ENCODE measurements at regions not wholly inside any gene's neighbourhood (a gene's known extent, or its start where the extent isn't known, plus 50 kb on each side); places are given as distances from the start of the nearest gene placed in this dataset.

DNA sequence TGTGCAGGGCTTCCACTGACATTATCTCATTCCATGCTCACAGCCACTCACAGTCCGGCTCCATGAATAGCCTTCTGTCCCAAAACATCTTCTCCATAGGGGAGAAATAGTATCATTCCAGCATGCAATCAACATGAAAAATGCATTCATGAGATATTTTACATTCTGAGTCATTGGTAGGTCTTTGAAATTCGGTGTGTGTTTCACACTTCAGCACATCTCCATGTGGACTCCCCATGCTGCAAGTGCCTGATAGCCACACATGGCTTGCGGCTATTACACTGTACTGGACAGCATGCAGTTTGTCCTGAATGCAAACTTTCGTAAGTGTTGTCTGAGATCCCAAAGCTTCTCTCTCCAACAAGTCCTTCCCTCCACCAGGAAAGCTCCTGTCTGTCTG lies 449.3 kb downstream of the MED13L start:
- 51 to 69% methylated on average over 3 to 4 of the region's 4 CpGs for WGBS, 2 donors
- ATAC-seq (no peak), DNase-seq (no peak)
- no peak overlapping the region for H3K27ac ChIP-seq
- no peaks in the 10 kb centered on the region for H3K4me1 ChIP-seq
- no peaks in the 10 kb centered on the region for H3K9me3 ChIP-seq
- intact Hi-C loops (cut with DNase I), result no loop called here
- H3K36me3 ChIP-seq (replicated peaks in 1 of 2; ENCODE audit: insufficient read depth in 1 of 2, low read depth in 2 of 2), result no peaks in the 10 kb centered on the region
- H3K27me3 ChIP-seq, result no peaks in the 10 kb centered on the region
- H3K4me3 ChIP-seq, result no peak overlapping the region
- TF ChIP-seq, protein P1, sequence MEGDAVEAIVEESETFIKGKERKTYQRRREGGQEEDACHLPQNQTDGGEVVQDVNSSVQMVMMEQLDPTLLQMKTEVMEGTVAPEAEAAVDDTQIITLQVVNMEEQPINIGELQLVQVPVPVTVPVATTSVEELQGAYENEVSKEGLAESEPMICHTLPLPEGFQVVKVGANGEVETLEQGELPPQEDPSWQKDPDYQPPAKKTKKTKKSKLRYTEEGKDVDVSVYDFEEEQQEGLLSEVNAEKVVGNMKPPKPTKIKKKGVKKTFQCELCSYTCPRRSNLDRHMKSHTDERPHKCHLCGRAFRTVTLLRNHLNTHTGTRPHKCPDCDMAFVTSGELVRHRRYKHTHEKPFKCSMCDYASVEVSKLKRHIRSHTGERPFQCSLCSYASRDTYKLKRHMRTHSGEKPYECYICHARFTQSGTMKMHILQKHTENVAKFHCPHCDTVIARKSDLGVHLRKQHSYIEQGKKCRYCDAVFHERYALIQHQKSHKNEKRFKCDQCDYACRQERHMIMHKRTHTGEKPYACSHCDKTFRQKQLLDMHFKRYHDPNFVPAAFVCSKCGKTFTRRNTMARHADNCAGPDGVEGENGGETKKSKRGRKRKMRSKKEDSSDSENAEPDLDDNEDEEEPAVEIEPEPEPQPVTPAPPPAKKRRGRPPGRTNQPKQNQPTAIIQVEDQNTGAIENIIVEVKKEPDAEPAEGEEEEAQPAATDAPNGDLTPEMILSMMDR (IDR thresholded peaks at IDR 0.05), result no peak
- TF ChIP-seq POLR2A (IDR thresholded peaks at IDR 0.05), result no peak

GRCh38 chr12:115824936-115825602 lies 452.4 kb downstream of the MED13L start:
- TF ChIP-seq, protein P1 (IDR thresholded peaks at IDR 0.05), result no peak
- TF ChIP-seq POLR2A (IDR thresholded peaks at IDR 0.05), result no peak
- H3K4me1 ChIP-seq, result no peaks in the 10 kb centered on the region
- 60 to 73% methylated on average over 4 of the region's 4 CpGs for WGBS, 2 donors

DNA sequence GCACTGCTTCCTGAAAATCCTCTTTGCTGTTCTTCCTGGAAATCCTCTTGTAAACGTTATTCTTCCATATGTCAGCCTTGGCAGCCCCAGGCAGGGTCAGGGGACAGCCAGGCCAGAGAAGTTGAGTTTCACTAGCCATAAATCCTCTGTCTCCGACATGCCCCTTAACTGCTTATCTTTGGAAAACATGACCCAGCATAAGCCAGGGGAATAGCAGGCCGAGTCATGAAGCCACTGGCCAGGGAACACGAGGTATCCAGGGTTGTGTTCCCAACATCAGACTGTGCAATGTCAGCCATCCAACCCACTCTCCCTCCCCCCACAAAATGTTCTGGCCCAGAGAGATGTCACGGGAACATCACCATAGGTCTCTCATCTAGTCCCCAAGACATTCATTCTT lies 453.9 kb downstream of the MED13L start:
- Histone ChIP-seq H3K4me3 (no peak overlapping the region), H3K36me3 (replicated peaks in 1 of 2; ENCODE audit: insufficient read depth in 1 of 2, low read depth in 2 of 2) (no peaks in the 10 kb centered on the region), H3K27me3 (no peaks in the 10 kb centered on the region), H3K4me1 (no peaks in the 10 kb centered on the region), H3K9me3 (no peaks in the 10 kb centered on the region), H3K27ac (no peak overlapping the region)
- DNase-seq (peak in 3 of 4 donors; percentile 6 to 16 (median 10)), ATAC-seq (peak; percentile 52)
- TF ChIP-seq, protein P1 (IDR thresholded peaks at IDR 0.05), result no peak
- TF ChIP-seq POLR2A (IDR thresholded peaks at IDR 0.05), result no peak
- WGBS, 2 donors, result 25 to 30% methylated on average over 3 to 5 of the region's 5 CpGs
- intact Hi-C loops (cut with DNase I), result no loop called here

More at GRCh38 chr12:115824936-115825602, 452.4 kb downstream of the MED13L start:
- Histone ChIP-seq H3K36me3 (replicated peaks in 1 of 2; ENCODE audit: insufficient read depth in 1 of 2, low read depth in 2 of 2) (no peaks in the 10 kb centered on the region), H3K4me3 (no peak overlapping the region), H3K27me3 (no peaks in the 10 kb centered on the region), H3K9me3 (no peaks in the 10 kb centered on the region), H3K27ac (no peak overlapping the region)
- intact Hi-C loops (cut with DNase I), result no loop called here
- no peak for DNase-seq
- no peak for ATAC-seq

DNA sequence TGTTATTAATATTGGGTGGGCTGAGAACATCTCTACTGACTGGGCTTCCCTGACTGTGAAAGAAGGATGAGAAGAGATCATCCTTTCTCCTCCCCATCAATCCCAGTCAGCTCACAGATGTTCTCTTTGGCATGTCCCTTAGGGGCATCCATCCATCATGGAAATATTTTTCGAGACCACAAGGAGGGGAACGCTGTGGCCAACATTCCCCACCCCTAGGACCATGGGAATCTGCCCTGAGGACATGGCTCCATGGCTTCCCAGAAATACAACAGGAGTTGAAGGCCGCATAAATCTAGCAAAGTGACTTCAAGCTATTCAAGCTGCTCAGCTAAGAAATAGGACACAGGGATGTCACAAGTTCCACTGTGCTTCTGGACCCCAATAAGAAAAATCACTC lies 456.8 kb downstream of the MED13L start:
- Histone ChIP-seq H3K27ac (no peak overlapping the region), H3K4me1 (no peaks in the 10 kb centered on the region), H3K36me3 (replicated peaks in 1 of 2; ENCODE audit: insufficient read depth in 1 of 2, low read depth in 2 of 2) (no peaks in the 10 kb centered on the region), H3K27me3 (no peaks in the 10 kb centered on the region), H3K9me3 (no peaks in the 10 kb centered on the region), H3K4me3 (no peak overlapping the region)
- ATAC-seq, result no peak
- TF ChIP-seq, protein P1 (IDR thresholded peaks at IDR 0.05), result no peak
- TF ChIP-seq POLR2A (IDR thresholded peaks at IDR 0.05), result no peak
- no peak for DNase-seq
- intact Hi-C loops (cut with DNase I), result no loop called here
- WGBS, 2 donors, result 40 to 46% methylated on average over 3 of the region's 3 CpGs

- no peak overlapping the region for H3K27ac ChIP-seq
- DNase-seq (no peak), ATAC-seq (no peak)
- H3K27me3 ChIP-seq, result no peaks in the 10 kb centered on the region
- no peaks in the 10 kb centered on the region for H3K9me3 ChIP-seq
- H3K36me3 ChIP-seq (replicated peaks in 1 of 2; ENCODE audit: insufficient read depth in 1 of 2, low read depth in 2 of 2), result no peaks in the 10 kb centered on the region
- TF ChIP-seq, protein P1 (IDR thresholded peaks at IDR 0.05), result no peak
- no peak for TF ChIP-seq POLR2A (IDR thresholded peaks at IDR 0.05)
- 69 to 78% methylated on average over 5 of the region's 5 CpGs for WGBS, 2 donors
- no peaks in the 10 kb centered on the region for H3K4me1 ChIP-seq
- intact Hi-C loops (cut with DNase I), result no loop called here
- H3K4me3 ChIP-seq, result no peak overlapping the region
Observed at GRCh38 chr12:115818973-115819372, 458.5 kb downstream of the MED13L start.
